Uterus (tissue), 3 donors: ENCODE measurements at regions not wholly inside any gene's neighbourhood (a gene's known extent, or its start where the extent isn't known, plus 50 kb on each side); places are given as distances from the start of the nearest gene placed in this dataset.
"Not testable (repeated sequence)": the region's sequence is repeated elsewhere in the genome, so short reads cannot be mapped to it uniquely, and the experiment has no call there.

ENCODE experiments used
- DNase-seq, 2 donors: peaks; one replicate each; pipeline ENCODE4 v3.0.0-alpha.2; 2019 to 2020
- H3K27ac ChIP-seq, 2 donors: fragments of 200-600 bp; sonication (generic); 1 replicate in 1 of 2; 2 replicates in 1 of 2; pipeline ENCODE4 v1.5.1; 2016 to 2018
- H3K27me3 ChIP-seq, 2 donors: fragments of 200-600 bp; sonication (generic); one replicate each; pipeline ENCODE4 v1.5.1; 2018 to 2019; ENCODE audit warnings: control low read depth in 1 of 2
- H3K36me3 ChIP-seq, 2 donors: fragments of 200-600 bp; sonication (generic); one replicate each; pipeline ENCODE4 v1.5.1; 2019; ENCODE audit warnings: control low read depth in 1 of 2
- H3K4me1 ChIP-seq, 2 donors: fragments of 200-600 bp; sonication (generic); one replicate each; pipeline ENCODE4 v1.5.1; 2018 to 2019; ENCODE audit warnings: control low read depth in 1 of 2
- H3K4me3 ChIP-seq, 2 donors: fragments of 200-600 bp; sonication (generic); 1 replicate in 1 of 2; 2 replicates in 1 of 2; pipeline ENCODE4 v1.5.1; 2018 to 2019; ENCODE audit warnings: mild to moderate bottlenecking in 1 of 2
- H3K9me3 ChIP-seq, 2 donors: fragments of 200-600 bp; sonication (generic); one replicate each; pipeline ENCODE4 v1.5.1; 2019; ENCODE audit warnings: control low read depth in 1 of 2
- CTCF ChIP-seq, 4 experiments: fragments of 200-600 bp in 2 of 4; fragments of 450-650 bp in 2 of 4; sonication (generic) in 2 of 4; IDR thresholded peaks; one replicate each; pipeline ENCODE4 v1.5.1; 2016 to 2019; ENCODE audit warnings: antibody characterized with exemption in 4 of 4, mild to moderate bottlenecking in 2 of 4, moderate library complexity in 1 of 4
- POLR2A ChIP-seq, 2 donors: fragments of 450-650 bp; IDR thresholded peaks; one replicate each; pipeline ENCODE4 v1.6.1; 2016; ENCODE audit warnings: antibody characterized with exemption in 2 of 2, mild to moderate bottlenecking in 1 of 2, moderate library complexity in 1 of 2
- intact Hi-C: fragments of 100-400 bp; cut with DNase I; formaldehyde crosslinking; loops from one replicate; pipeline ENCODE4 v1.15.1; 2023; ENCODE audit warnings: low total_unique reads
- donor health status: DM: yes; HTN: yes; CAD: no.

GRCh38 chr11:106160494-106160893 lies 83.0 kb downstream of the AASDHPPT start:
- no peaks in the 10 kb centered on the region for H3K36me3 ChIP-seq
- H3K4me3 ChIP-seq = no peak overlapping the region
- no peaks in the 10 kb centered on the region for H3K27me3 ChIP-seq
- peaks cover 0 to 6% of the 10 kb centered on the region in 2 donors for H3K4me1 ChIP-seq
- no peak overlapping the region for H3K27ac ChIP-seq
- no peaks in the 10 kb centered on the region for H3K9me3 ChIP-seq
- TF ChIP-seq CTCF (IDR thresholded peaks at IDR 0.05) = no peak
- no peak for TF ChIP-seq POLR2A (IDR thresholded peaks at IDR 0.05)
- no peak for DNase-seq
- intact Hi-C loops = no loop called here

- Histone ChIP-seq H3K36me3 (no peaks in the 10 kb centered on the region), H3K4me3 (no peak overlapping the region), H3K27ac (peak overlapping the region in 1 of 2 donors; percentile 33), H3K9me3 (no peaks in the 10 kb centered on the region), H3K27me3 (no peaks in the 10 kb centered on the region), H3K4me1 (no peaks in the 10 kb centered on the region)
- DNase-seq = no peak
- intact Hi-C loops = no loop called here
- TF ChIP-seq POLR2A (IDR thresholded peaks at IDR 0.05) (no peak), CTCF (IDR thresholded peaks at IDR 0.05) (no peak)
Measured at GRCh38 chr11:106161775-106162634, 84.5 kb downstream of the AASDHPPT start.

- no peaks in the 10 kb centered on the region for H3K9me3 ChIP-seq
- intact Hi-C loops = no loop called here
- no peak overlapping the region for H3K27ac ChIP-seq
- TF ChIP-seq CTCF (IDR thresholded peaks at IDR 0.05) (no peak), POLR2A (IDR thresholded peaks at IDR 0.05) (no peak)
- H3K36me3 ChIP-seq = no peaks in the 10 kb centered on the region
- H3K4me3 ChIP-seq = no peak overlapping the region
- DNase-seq = no peak
- H3K4me1 ChIP-seq = no peaks in the 10 kb centered on the region
- no peaks in the 10 kb centered on the region for H3K27me3 ChIP-seq
Measured at GRCh38 chr11:106167085-106167484, 89.6 kb downstream of the AASDHPPT start.

GRCh38 chr11:106172386-106172991 lies 95.0 kb downstream of the AASDHPPT start:
- intact Hi-C loops = no loop called here
- H3K27me3 ChIP-seq = no peaks in the 10 kb centered on the region
- no peaks in the 10 kb centered on the region for H3K9me3 ChIP-seq
- H3K36me3 ChIP-seq = no peaks in the 10 kb centered on the region
- H3K27ac ChIP-seq = peak overlapping the region; percentile 2 to 55
- no peak overlapping the region for H3K4me3 ChIP-seq
- no peak for DNase-seq
- H3K4me1 ChIP-seq = no peaks in the 10 kb centered on the region
- TF ChIP-seq POLR2A (IDR thresholded peaks at IDR 0.05) (no peak), CTCF (IDR thresholded peaks at IDR 0.05) (no peak)

- Histone ChIP-seq H3K4me1 (no peaks in the 10 kb centered on the region), H3K27ac (no peak overlapping the region), H3K9me3 (no peaks in the 10 kb centered on the region), H3K4me3 (no peak overlapping the region), H3K36me3 (no peaks in the 10 kb centered on the region), H3K27me3 (no peaks in the 10 kb centered on the region)
- no peak for DNase-seq
- TF ChIP-seq CTCF (IDR thresholded peaks at IDR 0.05) (no peak), POLR2A (IDR thresholded peaks at IDR 0.05) (no peak)
- intact Hi-C loops = no loop called here
Measured at GRCh38 chr11:106173291-106173690, 95.8 kb downstream of the AASDHPPT start.

GRCh38 chr11:106174003-106174402 lies 96.5 kb downstream of the AASDHPPT start:
- H3K4me3 ChIP-seq, H3K27me3 ChIP-seq, intact Hi-C loops, H3K27ac ChIP-seq, H3K4me1 ChIP-seq, H3K9me3 ChIP-seq, H3K36me3 ChIP-seq, DNase-seq: not testable (repeated sequence)
